Ovary (tissue), 7 donors: ENCODE measurements at regions not wholly inside any gene's neighbourhood (a gene's known extent, or its start where the extent isn't known, plus 50 kb on each side); places are given as distances from the start of the nearest gene placed in this dataset.

ENCODE experiments used
- DNase-seq, 5 donors: peaks; one replicate each; pipeline ENCODE4 v3.0.0-alpha.2; 2019 to 2020
- H3K27ac ChIP-seq, 2 donors: fragments of 200-600 bp; one replicate each; pipeline versions ENCODE4 v1.5.1 to v1.8.0; 2019 to 2022
- H3K27me3 ChIP-seq: fragments of 200-600 bp; one replicate; pipeline ENCODE4 v1.8.0; 2022
- H3K36me3 ChIP-seq: fragments of 200-600 bp; sonication (generic); one replicate; pipeline ENCODE4 v1.5.1; 2019
- H3K4me1 ChIP-seq: one replicate; pipeline ENCODE4 v1.8.1; 2013; ENCODE audit warnings: mild to moderate bottlenecking, moderate library complexity; ENCODE audit not compliant: insufficient read depth
- H3K4me3 ChIP-seq: fragments of 200-600 bp; sonication (generic); one replicate; pipeline ENCODE4 v1.5.1; 2017
- H3K9me3 ChIP-seq, 2 donors: fragments of 200-600 bp in 1 of 2; sonication (generic) in 1 of 2; one replicate each; pipeline versions ENCODE4 v1.5.1 to v1.8.1; 2013 to 2019; ENCODE audit warnings: mild to moderate bottlenecking in 1 of 2, moderate library complexity in 1 of 2
- CTCF ChIP-seq, 3 donors: fragments of 450-650 bp in 2 of 3; fragments of 200-600 bp in 1 of 3; IDR thresholded peaks; one replicate each; pipeline versions ENCODE4 v1.5.1 to v1.8.0; 2016 to 2022; ENCODE audit warnings: antibody characterized with exemption in 3 of 3, mild to moderate bottlenecking in 1 of 3
- EP300 ChIP-seq: sonication (generic); formaldehyde crosslinking; IDR thresholded peaks from one replicate; pipeline ENCODE4 v1.6.1; 2017; ENCODE audit warnings: antibody characterized with exemption
- POLR2A ChIP-seq: fragments of 450-650 bp; IDR thresholded peaks from one replicate; pipeline ENCODE4 v1.6.1; 2017; ENCODE audit warnings: antibody characterized with exemption, mild to moderate bottlenecking, moderate library complexity
- WGBS, 3 donors: extraction: QIAGEN DNeasy Blood & Tissue Kit in 1 of 3; methylation state at CpG; one replicate each; pipeline versions ENCODE4 v1.1.5 to v1.1.7; 2013 to 2017; 5-methylcytosine and 5-hydroxymethylcytosine counted together
- intact Hi-C, 4 donors: fragments of 100-400 bp; cut with DNase I; formaldehyde crosslinking; loops; one replicate each; pipeline versions ENCODE4 v1.11.0 to v1.15.1; 2022 to 2023
- donor health status: DM: no; HTN: no; CAD: no; lungs with moderate emphysema.
- donor health status: DM: no; HTN: no; CAD: no.
- donor health status: Bipolar disorder and iron deficiency.
- donor health status: DM: no; HTN: no; CAD: no.
- donor health status: DM: yes; HTN: yes; CAD: no.

- H3K9me3 ChIP-seq: no peaks in the 10 kb centered on the region
- H3K27ac ChIP-seq: no peak overlapping the region
- H3K27me3 ChIP-seq: no peaks in the 10 kb centered on the region
- no peak overlapping the region for H3K4me3 ChIP-seq
- DNase-seq: no peak
- TF ChIP-seq POLR2A (no peak), EP300 (no peak), CTCF (IDR thresholded peaks at IDR 0.05) (no peak)
- no peaks in the 10 kb centered on the region for H3K36me3 ChIP-seq
- intact Hi-C loops: no loop called here
- H3K4me1 ChIP-seq: no peaks in the 10 kb centered on the region
- 15 to 21% (median 15%) methylated on average over 14 of the region's 14 CpGs for WGBS, 3 donors
Observed at GRCh38 chr4:181475781-181476507, 767.3 kb upstream of the TENM3 start.

- TF ChIP-seq POLR2A: no peak
- TF ChIP-seq CTCF (IDR thresholded peaks at IDR 0.05): no peak
- TF ChIP-seq EP300: no peak
- Histone ChIP-seq H3K36me3 (no peaks in the 10 kb centered on the region), H3K4me1 (no peaks in the 10 kb centered on the region), H3K27ac (no peak overlapping the region), H3K4me3 (no peak overlapping the region), H3K27me3 (no peaks in the 10 kb centered on the region), H3K9me3 (no peaks in the 10 kb centered on the region)
- no peak for DNase-seq
- WGBS, 3 donors: 23 to 40% (median 30%) methylated on average over 2 of the region's 2 CpGs
- intact Hi-C loops: no loop called here
Observed at GRCh38 chr4:181476508-181476890, 766.7 kb upstream of the TENM3 start.

- 69 to 75% (median 69%) methylated on average over 4 of the region's 4 CpGs for WGBS, 3 donors
- no peaks in the 10 kb centered on the region for H3K4me1 ChIP-seq
- no peak overlapping the region for H3K4me3 ChIP-seq
- H3K27ac ChIP-seq: no peak overlapping the region
- H3K27me3 ChIP-seq: no peaks in the 10 kb centered on the region
- TF ChIP-seq POLR2A (no peak), CTCF (IDR thresholded peaks at IDR 0.05) (no peak), EP300 (no peak)
- DNase-seq: no peak
- no peaks in the 10 kb centered on the region for H3K36me3 ChIP-seq
- intact Hi-C loops: no loop called here
- no peaks in the 10 kb centered on the region for H3K9me3 ChIP-seq
Observed at GRCh38 chr4:181477591-181477990, 765.6 kb upstream of the TENM3 start.

- intact Hi-C loops: no loop called here
- H3K4me3 ChIP-seq: no peak overlapping the region
- H3K4me1 ChIP-seq: no peaks in the 10 kb centered on the region
- H3K27ac ChIP-seq: no peak overlapping the region
- TF ChIP-seq POLR2A (no peak), CTCF (IDR thresholded peaks at IDR 0.05) (no peak), EP300 (no peak)
- 71 to 81% (median 77%) methylated on average over 3 of the region's 3 CpGs for WGBS, 3 donors
- no peaks in the 10 kb centered on the region for H3K36me3 ChIP-seq
- H3K9me3 ChIP-seq: no peaks in the 10 kb centered on the region
- no peaks in the 10 kb centered on the region for H3K27me3 ChIP-seq
- no peak for DNase-seq
Observed at GRCh38 chr4:181478656-181479055, 764.5 kb upstream of the TENM3 start.
